HG03342 (cell line): ENCODE measurements at regions not wholly inside any gene's neighbourhood (a gene's known extent, or its start where the extent isn't known, plus 50 kb on each side); places are given as distances from the start of the nearest gene placed in this dataset.

ENCODE experiments used
- ATAC-seq: cut with Tn5 transposase; IDR thresholded peaks from one replicate; pipeline ENCODE4 v1.9.1; 2021; ENCODE audit warnings: mild to moderate bottlenecking, moderate library complexity; ENCODE audit not compliant: unreplicated experiment

GRCh38 chr16:82360024-82360783 lies 190.2 kb upstream of the MPHOSPH6 start:
- ATAC-seq = no peak

- ATAC-seq = no peak
Observed at GRCh38 chr16:82358606-82359221, 188.7 kb upstream of the MPHOSPH6 start.

- ATAC-seq = no peak
Observed at GRCh38 chr16:82358161-82358560, 188.1 kb upstream of the MPHOSPH6 start.

DNA sequence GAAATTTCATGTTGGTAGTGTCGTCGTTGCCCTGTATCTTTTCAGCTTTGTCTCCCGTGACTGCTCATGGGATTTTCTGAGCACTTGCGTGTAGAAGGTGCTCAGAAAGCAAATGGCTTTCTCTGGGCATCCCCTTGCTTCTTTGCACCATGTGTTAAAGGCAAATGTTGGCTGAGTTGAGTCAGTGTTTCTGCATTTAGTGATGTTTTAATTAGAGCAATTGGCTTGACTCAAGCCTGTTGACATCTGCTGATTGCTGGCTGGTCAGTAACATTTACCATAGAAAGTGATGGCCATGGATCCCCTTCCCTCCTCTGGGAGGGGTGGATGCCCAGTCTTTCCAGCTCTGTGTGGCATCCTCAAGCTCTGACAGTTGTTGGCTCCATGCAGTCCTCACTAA lies 187.2 kb upstream of the MPHOSPH6 start:
- no peak for ATAC-seq

- ATAC-seq = no peak
Observed at GRCh38 chr16:82350560-82350959, 180.5 kb upstream of the MPHOSPH6 start.

GRCh38 chr16:82345318-82345717 lies 175.3 kb upstream of the MPHOSPH6 start:
- ATAC-seq = no peak

GRCh38 chr16:82344157-82344556 lies 174.1 kb upstream of the MPHOSPH6 start:
- ATAC-seq = no peak

DNA sequence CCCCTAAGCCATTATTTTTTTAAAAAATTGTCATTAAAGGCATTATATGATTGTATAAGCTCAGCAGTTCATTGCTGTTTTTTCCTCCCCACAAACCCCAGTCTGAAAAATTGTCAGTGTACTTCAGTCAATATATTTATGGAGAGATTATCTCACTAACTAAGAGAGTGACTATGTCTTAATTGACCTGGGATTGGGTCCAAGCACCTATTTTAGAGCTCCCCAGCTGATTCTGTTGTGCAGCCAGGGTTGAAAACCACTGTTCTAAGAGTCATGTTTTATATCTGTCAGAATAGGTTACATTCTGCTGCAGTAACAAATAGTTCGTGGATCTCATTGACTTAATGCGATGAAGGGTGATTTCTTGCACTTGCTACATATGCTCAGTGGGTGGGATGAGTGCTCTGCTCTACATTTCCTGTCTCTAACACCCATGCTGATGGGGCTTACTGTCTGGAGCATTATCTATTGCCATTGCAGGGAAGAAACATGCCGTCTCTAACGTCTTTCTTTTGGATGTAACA lies 171.2 kb upstream of the MPHOSPH6 start:
- ATAC-seq = no peak

DNA sequence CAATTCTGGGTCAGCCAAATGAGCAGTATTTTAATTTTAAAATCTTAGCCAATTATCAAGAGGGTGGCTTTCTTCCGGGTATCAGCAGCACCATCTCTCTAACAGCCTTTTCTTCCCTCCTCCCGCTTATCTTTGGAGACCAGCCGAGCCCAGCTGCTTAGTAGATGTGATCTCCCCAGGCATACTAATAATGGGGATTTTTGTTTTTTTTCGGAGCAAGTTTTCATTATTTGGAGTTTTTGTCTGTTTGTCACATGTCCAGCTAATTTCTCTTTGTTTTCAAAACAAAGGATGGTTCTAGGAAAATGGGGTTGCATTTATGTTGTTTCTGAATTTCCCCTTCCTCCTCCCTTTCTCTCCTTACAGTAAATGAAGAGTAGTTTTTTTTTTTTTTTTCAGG lies 170.5 kb upstream of the MPHOSPH6 start:
- ATAC-seq = no peak

DNA sequence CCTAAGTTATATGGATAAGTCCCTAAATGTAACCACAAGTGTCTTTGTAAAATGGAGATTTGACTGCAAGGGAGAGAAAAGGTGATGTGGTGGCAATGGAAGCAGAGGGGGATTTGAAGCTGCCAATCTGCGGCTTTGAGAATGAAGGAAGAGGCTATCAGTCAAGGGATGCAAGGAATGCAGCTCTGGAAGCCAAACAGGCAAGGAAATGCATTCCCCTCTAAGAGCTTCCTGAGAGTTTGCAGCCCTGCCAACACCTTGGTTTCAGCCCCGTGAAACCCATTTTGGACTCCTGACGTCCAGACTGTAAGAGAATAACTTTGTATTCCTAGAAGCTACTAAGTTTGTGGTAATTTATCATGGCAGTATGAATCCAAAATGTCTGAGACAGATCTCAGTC lies 167.3 kb upstream of the MPHOSPH6 start:
- no peak for ATAC-seq

- no peak for ATAC-seq
Observed at GRCh38 chr16:82331974-82332750, 162.1 kb upstream of the MPHOSPH6 start.

DNA sequence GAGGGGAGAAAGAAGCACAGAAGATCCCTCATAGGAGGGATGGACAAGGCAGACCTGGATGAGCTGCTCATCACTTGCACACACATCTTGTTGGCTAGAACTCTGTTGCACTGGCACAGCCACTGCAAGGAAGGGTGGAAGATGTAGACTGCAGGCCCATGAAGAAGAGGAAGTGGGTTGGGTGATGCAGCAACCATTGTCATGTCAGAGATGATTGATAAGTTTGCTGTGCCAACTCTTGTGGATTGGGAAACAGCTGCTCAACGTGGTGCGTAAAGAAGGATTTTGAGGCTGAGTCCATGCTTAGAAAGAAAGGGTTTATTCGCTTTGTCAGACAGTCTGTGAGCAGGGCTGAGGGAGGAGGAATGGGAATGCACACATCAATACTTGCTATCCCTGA lies 161.4 kb upstream of the MPHOSPH6 start:
- no peak for ATAC-seq

- ATAC-seq = no peak
Observed at GRCh38 chr16:82329504-82330192, 159.6 kb upstream of the MPHOSPH6 start.

- ATAC-seq = no peak
Observed at GRCh38 chr16:82328881-82329469, 159.0 kb upstream of the MPHOSPH6 start.

GRCh38 chr16:82323171-82323570 lies 153.1 kb upstream of the MPHOSPH6 start:
- ATAC-seq = no peak

GRCh38 chr16:82322177-82322576 lies 152.2 kb upstream of the MPHOSPH6 start:
- ATAC-seq = no peak

- no peak for ATAC-seq
Observed at GRCh38 chr16:82319038-82319437, 149.0 kb upstream of the MPHOSPH6 start.

- ATAC-seq = no peak
Observed at GRCh38 chr16:82317411-82318167, 147.6 kb upstream of the MPHOSPH6 start.

DNA sequence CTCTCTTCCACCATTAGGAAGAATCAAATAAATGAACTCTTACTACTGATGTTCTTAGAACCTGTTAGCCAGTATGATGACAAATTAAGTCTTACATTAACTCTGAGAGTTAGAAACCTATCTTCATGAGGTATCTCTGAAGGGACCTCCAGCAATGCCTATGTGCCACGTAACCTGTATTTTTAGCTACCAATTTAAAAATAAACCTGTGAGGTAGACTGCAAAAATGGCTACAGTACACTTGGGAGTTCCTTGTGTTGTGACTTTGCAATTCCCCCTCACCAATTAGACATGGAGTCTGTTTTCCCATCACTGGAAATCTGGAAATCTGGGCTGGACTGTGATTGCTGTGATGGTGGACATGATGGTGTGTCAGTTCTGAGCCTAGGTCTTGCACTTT lies 143.7 kb upstream of the MPHOSPH6 start:
- ATAC-seq = no peak

- no peak for ATAC-seq
Observed at GRCh38 chr16:82311528-82311927, 141.5 kb upstream of the MPHOSPH6 start.
